ENCODE measurements at regions not wholly inside any gene's neighbourhood (a gene's known extent, or its start where the extent isn't known, plus 50 kb on each side); places are given as distances from the start of the nearest gene placed in this dataset.
"Not testable (repeated sequence)": the region's sequence is repeated elsewhere in the genome, so short reads cannot be mapped to it uniquely, and the experiment has no call there.

GRCh38 chr2:220743203-220743602 is 828.9 kb downstream of the EPHA4 start:
- DNase-seq (ENCODE audit: low read depth in 6 of 9, low spot score in 9 of 9) = no peak
- Histone ChIP-seq H3K27ac (ENCODE audit: low read depth in 1 of 2, low read length in 1 of 2) (no peak overlapping the region), H3K27me3 (ENCODE audit: control insufficient read depth in 2 of 2, insufficient read depth in 1 of 2, low read length in 1 of 2) (no peaks in the 10 kb centered on the region), H3K9me3 (ENCODE audit: control insufficient read depth in 2 of 2, insufficient read depth in 1 of 2, low read length in 1 of 2) (no peaks in the 10 kb centered on the region), H3K4me3 (ENCODE audit: low read length in 2 of 2) (no peak overlapping the region), H3K36me3 (ENCODE audit: control insufficient read depth in 2 of 2, insufficient read depth in 2 of 2, low read length in 1 of 2) (no peaks in the 10 kb centered on the region), H3K4me1 (ENCODE audit: control insufficient read depth in 2 of 2, insufficient read depth in 2 of 2, low read length in 2 of 2) (no peaks in the 10 kb centered on the region)
- 92% methylated on average over 2 of the region's 2 CpGs for WGBS

GRCh38 chr2:220744861-220745260 is 827.2 kb downstream of the EPHA4 start:
- H3K36me3 ChIP-seq (ENCODE audit: control insufficient read depth in 2 of 2, insufficient read depth in 2 of 2, low read length in 1 of 2) = no peaks in the 10 kb centered on the region
- DNase-seq (ENCODE audit: low read depth in 6 of 9, low spot score in 9 of 9) = no peak
- 91% methylated on average over 2 of the region's 2 CpGs for WGBS

GRCh38 chr2:220745682-220746081 is 826.4 kb downstream of the EPHA4 start:
- H3K36me3 ChIP-seq (ENCODE audit: control insufficient read depth in 2 of 2, insufficient read depth in 2 of 2, low read length in 1 of 2) = no peaks in the 10 kb centered on the region
- no peak for DNase-seq (ENCODE audit: low read depth in 6 of 9, low spot score in 9 of 9)
- WGBS = 96% methylated on average over 8 of the region's 8 CpGs
- no peak overlapping the region for H3K27ac ChIP-seq (ENCODE audit: low read depth in 1 of 2, low read length in 1 of 2)
- no peaks in the 10 kb centered on the region for H3K4me1 ChIP-seq (ENCODE audit: control insufficient read depth in 2 of 2, insufficient read depth in 2 of 2, low read length in 2 of 2)
- H3K4me3 ChIP-seq (ENCODE audit: low read length in 2 of 2) = no peak overlapping the region
- no peaks in the 10 kb centered on the region for H3K27me3 ChIP-seq (ENCODE audit: control insufficient read depth in 2 of 2, insufficient read depth in 1 of 2, low read length in 1 of 2)
- no peaks in the 10 kb centered on the region for H3K9me3 ChIP-seq (ENCODE audit: control insufficient read depth in 2 of 2, insufficient read depth in 1 of 2, low read length in 1 of 2)

More at GRCh38 chr2:220744861-220745260, 827.2 kb downstream of the EPHA4 start:
- Histone ChIP-seq H3K27me3 (ENCODE audit: control insufficient read depth in 2 of 2, insufficient read depth in 1 of 2, low read length in 1 of 2) (no peaks in the 10 kb centered on the region), H3K4me1 (ENCODE audit: control insufficient read depth in 2 of 2, insufficient read depth in 2 of 2, low read length in 2 of 2) (no peaks in the 10 kb centered on the region), H3K9me3 (ENCODE audit: control insufficient read depth in 2 of 2, insufficient read depth in 1 of 2, low read length in 1 of 2) (no peaks in the 10 kb centered on the region), H3K4me3 (ENCODE audit: low read length in 2 of 2) (no peak overlapping the region), H3K27ac (ENCODE audit: low read depth in 1 of 2, low read length in 1 of 2) (no peak overlapping the region)

DNA sequence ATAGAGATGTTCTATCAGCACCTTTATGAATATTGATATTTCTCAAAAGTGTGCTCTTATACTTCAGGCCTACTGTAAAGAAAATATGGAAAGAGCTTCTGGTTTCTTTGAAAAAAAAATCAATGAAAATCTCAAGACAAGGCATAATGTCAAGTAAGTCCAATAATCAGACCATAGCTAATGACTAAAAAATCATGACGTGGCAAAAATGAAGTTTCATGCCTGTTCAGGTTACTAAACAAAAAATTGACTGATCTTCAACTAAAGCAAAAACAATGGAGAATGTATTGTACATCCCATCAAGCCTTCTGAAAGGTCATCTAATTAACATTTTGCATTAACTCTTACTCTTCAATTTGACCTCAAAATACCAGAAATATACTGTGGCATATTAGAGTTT is 824.4 kb downstream of the EPHA4 start:
- Histone ChIP-seq H3K4me3 (ENCODE audit: low read length in 2 of 2) (no peak overlapping the region), H3K36me3 (ENCODE audit: control insufficient read depth in 2 of 2, insufficient read depth in 2 of 2, low read length in 1 of 2) (no peaks in the 10 kb centered on the region), H3K4me1 (ENCODE audit: control insufficient read depth in 2 of 2, insufficient read depth in 2 of 2, low read length in 2 of 2) (no peaks in the 10 kb centered on the region), H3K27ac (ENCODE audit: low read depth in 1 of 2, low read length in 1 of 2) (no peak overlapping the region), H3K27me3 (ENCODE audit: control insufficient read depth in 2 of 2, insufficient read depth in 1 of 2, low read length in 1 of 2) (no peaks in the 10 kb centered on the region), H3K9me3 (ENCODE audit: control insufficient read depth in 2 of 2, insufficient read depth in 1 of 2, low read length in 1 of 2) (no peaks in the 10 kb centered on the region)
- 92% methylated on average over 1 of the region's 1 CpG for WGBS
- no peak for DNase-seq (ENCODE audit: low read depth in 6 of 9, low spot score in 9 of 9)

- no peaks in the 10 kb centered on the region for H3K9me3 ChIP-seq (ENCODE audit: control insufficient read depth in 2 of 2, insufficient read depth in 1 of 2, low read length in 1 of 2)
These were observed 823.1 kb downstream of the EPHA4 start for GRCh38 chr2:220748875-220749479.

GRCh38 chr2:220753486-220753885 is 818.6 kb downstream of the EPHA4 start:
- Histone ChIP-seq H3K36me3 (ENCODE audit: control insufficient read depth in 2 of 2, insufficient read depth in 2 of 2, low read length in 1 of 2) (no peaks in the 10 kb centered on the region), H3K4me1 (ENCODE audit: control insufficient read depth in 2 of 2, insufficient read depth in 2 of 2, low read length in 2 of 2) (no peaks in the 10 kb centered on the region), H3K9me3 (ENCODE audit: control insufficient read depth in 2 of 2, insufficient read depth in 1 of 2, low read length in 1 of 2) (no peaks in the 10 kb centered on the region), H3K27me3 (ENCODE audit: control insufficient read depth in 2 of 2, insufficient read depth in 1 of 2, low read length in 1 of 2) (no peaks in the 10 kb centered on the region), H3K27ac (ENCODE audit: low read depth in 1 of 2, low read length in 1 of 2) (no peak overlapping the region), H3K4me3 (ENCODE audit: low read length in 2 of 2) (no peak overlapping the region)
- DNase-seq (ENCODE audit: low read depth in 6 of 9, low spot score in 9 of 9) = no peak
- 89% methylated on average over 3 of the region's 3 CpGs for WGBS

More at GRCh38 chr2:220748875-220749479, 823.1 kb downstream of the EPHA4 start:
- 78% methylated on average over 12 of the region's 12 CpGs for WGBS
- Histone ChIP-seq H3K27ac (ENCODE audit: low read depth in 1 of 2, low read length in 1 of 2) (no peak overlapping the region), H3K4me1 (ENCODE audit: control insufficient read depth in 2 of 2, insufficient read depth in 2 of 2, low read length in 2 of 2) (no peaks in the 10 kb centered on the region), H3K4me3 (ENCODE audit: low read length in 2 of 2) (no peak overlapping the region), H3K36me3 (ENCODE audit: control insufficient read depth in 2 of 2, insufficient read depth in 2 of 2, low read length in 1 of 2) (no peaks in the 10 kb centered on the region), H3K27me3 (ENCODE audit: control insufficient read depth in 2 of 2, insufficient read depth in 1 of 2, low read length in 1 of 2) (no peaks in the 10 kb centered on the region)
- no peak for DNase-seq (ENCODE audit: low read depth in 6 of 9, low spot score in 9 of 9)

GRCh38 chr2:220756653-220757052 is 815.5 kb downstream of the EPHA4 start:
- H3K4me1 ChIP-seq (ENCODE audit: control insufficient read depth in 2 of 2, insufficient read depth in 2 of 2, low read length in 2 of 2) = no peaks in the 10 kb centered on the region
- H3K4me3 ChIP-seq (ENCODE audit: low read length in 2 of 2) = no peak overlapping the region
- no peaks in the 10 kb centered on the region for H3K36me3 ChIP-seq (ENCODE audit: control insufficient read depth in 2 of 2, insufficient read depth in 2 of 2, low read length in 1 of 2)
- H3K9me3 ChIP-seq (ENCODE audit: control insufficient read depth in 2 of 2, insufficient read depth in 1 of 2, low read length in 1 of 2) = no peaks in the 10 kb centered on the region
- H3K27ac ChIP-seq (ENCODE audit: low read depth in 1 of 2, low read length in 1 of 2) = no peak overlapping the region
- H3K27me3 ChIP-seq (ENCODE audit: control insufficient read depth in 2 of 2, insufficient read depth in 1 of 2, low read length in 1 of 2) = no peaks in the 10 kb centered on the region
- DNase-seq (ENCODE audit: low read depth in 6 of 9, low spot score in 9 of 9) = no peak
- WGBS = 83% methylated on average over 6 of the region's 6 CpGs

DNA sequence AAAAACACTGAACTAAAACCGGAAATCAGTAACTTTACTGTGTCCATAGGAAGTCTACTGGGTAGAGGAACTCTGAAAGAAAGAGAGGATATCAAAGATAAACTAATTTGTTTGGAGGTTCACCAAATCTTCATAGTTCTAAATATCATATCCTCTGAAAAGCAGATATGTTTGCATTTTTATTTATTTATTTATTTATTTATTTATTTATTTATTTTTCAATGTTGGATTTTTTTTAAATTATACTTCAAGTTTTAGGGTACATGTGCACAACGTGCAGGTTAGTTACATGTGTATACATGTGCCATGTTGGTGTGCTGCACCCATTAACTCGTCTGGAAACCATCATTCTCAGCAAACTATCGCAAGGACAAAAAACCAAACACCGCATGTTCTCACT is 813.7 kb downstream of the EPHA4 start:
- H3K27ac ChIP-seq (ENCODE audit: low read depth in 1 of 2, low read length in 1 of 2); H3K27me3 ChIP-seq (ENCODE audit: control insufficient read depth in 2 of 2, insufficient read depth in 1 of 2, low read length in 1 of 2); H3K9me3 ChIP-seq (ENCODE audit: control insufficient read depth in 2 of 2, insufficient read depth in 1 of 2, low read length in 1 of 2); H3K4me3 ChIP-seq (ENCODE audit: low read length in 2 of 2); H3K4me1 ChIP-seq (ENCODE audit: control insufficient read depth in 2 of 2, insufficient read depth in 2 of 2, low read length in 2 of 2); DNase-seq (ENCODE audit: low read depth in 6 of 9, low spot score in 9 of 9); H3K36me3 ChIP-seq (ENCODE audit: control insufficient read depth in 2 of 2, insufficient read depth in 2 of 2, low read length in 1 of 2): not testable (repeated sequence)
- WGBS = 94% methylated on average over 5 of the region's 5 CpGs

DNA sequence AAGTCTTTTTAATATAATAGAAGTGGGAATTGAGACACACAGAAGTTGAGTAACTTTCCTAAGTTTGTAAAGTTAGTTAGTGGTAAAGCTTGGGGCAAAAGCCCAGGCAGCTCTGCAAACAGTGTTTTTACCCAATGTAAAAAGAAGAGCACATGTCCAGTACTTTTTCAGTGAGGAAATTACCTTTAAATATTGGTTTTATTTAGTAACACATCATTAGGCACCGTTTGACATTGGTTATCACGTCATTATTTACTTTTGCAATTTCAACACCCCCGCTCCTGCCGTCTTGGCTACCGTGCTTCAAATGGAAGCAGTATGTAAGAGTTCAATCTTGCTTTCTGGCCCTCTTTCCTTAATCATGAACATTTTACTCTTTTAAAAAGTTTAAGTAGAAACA is 807.9 kb downstream of the EPHA4 start:
- Histone ChIP-seq H3K27ac (ENCODE audit: low read depth in 1 of 2, low read length in 1 of 2) (no peak overlapping the region), H3K4me3 (ENCODE audit: low read length in 2 of 2) (no peak overlapping the region), H3K4me1 (ENCODE audit: control insufficient read depth in 2 of 2, insufficient read depth in 2 of 2, low read length in 2 of 2) (no peaks in the 10 kb centered on the region), H3K27me3 (ENCODE audit: control insufficient read depth in 2 of 2, insufficient read depth in 1 of 2, low read length in 1 of 2) (no peaks in the 10 kb centered on the region), H3K9me3 (ENCODE audit: control insufficient read depth in 2 of 2, insufficient read depth in 1 of 2, low read length in 1 of 2) (no peaks in the 10 kb centered on the region), H3K36me3 (ENCODE audit: control insufficient read depth in 2 of 2, insufficient read depth in 2 of 2, low read length in 1 of 2) (no peaks in the 10 kb centered on the region)
- DNase-seq (ENCODE audit: low read depth in 6 of 9, low spot score in 9 of 9) = no peak
- WGBS = 81% methylated on average over 5 of the region's 5 CpGs
